GM21528 (cell line): ENCODE measurements at regions not wholly inside any gene's neighbourhood (a gene's known extent, or its start where the extent isn't known, plus 50 kb on each side); places are given as distances from the start of the nearest gene placed in this dataset.
A peak's percentile ranks its signal among the peaks of the same experiment; 100 is the strongest.

Experiments used
- ATAC-seq: cut with Tn5 transposase; IDR thresholded peaks from one replicate; pipeline ENCODE4 v1.9.1; 2021; ENCODE audit warnings: mild to moderate bottlenecking, moderate library complexity; ENCODE audit not compliant: unreplicated experiment, low FRiP score

- no peak for ATAC-seq
Observed at GRCh38 chr5:14019768-14020290, 75.3 kb upstream of the DNAH5 start.

DNA sequence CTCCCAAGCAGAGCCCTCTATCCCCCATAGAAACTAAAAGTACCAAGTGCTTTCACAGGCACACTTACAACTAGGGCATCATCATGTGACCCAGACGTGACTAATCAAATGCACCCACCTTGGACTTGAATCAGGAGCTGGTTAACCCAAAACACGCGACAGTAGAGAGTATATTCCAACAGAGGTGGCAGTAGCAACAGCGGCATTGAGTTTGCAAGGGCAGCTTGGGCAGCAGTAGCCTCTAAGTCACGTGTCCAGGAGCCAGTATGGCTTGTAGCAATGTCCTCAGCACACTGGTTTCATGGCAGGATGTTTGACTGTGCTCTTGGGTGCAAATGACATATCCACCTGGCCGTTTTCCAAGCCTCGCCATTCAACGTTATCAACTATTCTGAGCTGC lies 73.4 kb upstream of the DNAH5 start:
- no peak for ATAC-seq

- ATAC-seq: no peak
Observed at GRCh38 chr5:14016549-14016948, 72.1 kb upstream of the DNAH5 start.

- peak; percentile 96 for ATAC-seq
Observed at GRCh38 chr5:14011089-14012020, 66.9 kb upstream of the DNAH5 start.

- no peak for ATAC-seq
Observed at GRCh38 chr5:14009575-14009974, 65.1 kb upstream of the DNAH5 start.

- no peak for ATAC-seq
Observed at GRCh38 chr5:14008819-14009311, 64.4 kb upstream of the DNAH5 start.

- no peak for ATAC-seq
Observed at GRCh38 chr5:14006823-14007520, 62.5 kb upstream of the DNAH5 start.

DNA sequence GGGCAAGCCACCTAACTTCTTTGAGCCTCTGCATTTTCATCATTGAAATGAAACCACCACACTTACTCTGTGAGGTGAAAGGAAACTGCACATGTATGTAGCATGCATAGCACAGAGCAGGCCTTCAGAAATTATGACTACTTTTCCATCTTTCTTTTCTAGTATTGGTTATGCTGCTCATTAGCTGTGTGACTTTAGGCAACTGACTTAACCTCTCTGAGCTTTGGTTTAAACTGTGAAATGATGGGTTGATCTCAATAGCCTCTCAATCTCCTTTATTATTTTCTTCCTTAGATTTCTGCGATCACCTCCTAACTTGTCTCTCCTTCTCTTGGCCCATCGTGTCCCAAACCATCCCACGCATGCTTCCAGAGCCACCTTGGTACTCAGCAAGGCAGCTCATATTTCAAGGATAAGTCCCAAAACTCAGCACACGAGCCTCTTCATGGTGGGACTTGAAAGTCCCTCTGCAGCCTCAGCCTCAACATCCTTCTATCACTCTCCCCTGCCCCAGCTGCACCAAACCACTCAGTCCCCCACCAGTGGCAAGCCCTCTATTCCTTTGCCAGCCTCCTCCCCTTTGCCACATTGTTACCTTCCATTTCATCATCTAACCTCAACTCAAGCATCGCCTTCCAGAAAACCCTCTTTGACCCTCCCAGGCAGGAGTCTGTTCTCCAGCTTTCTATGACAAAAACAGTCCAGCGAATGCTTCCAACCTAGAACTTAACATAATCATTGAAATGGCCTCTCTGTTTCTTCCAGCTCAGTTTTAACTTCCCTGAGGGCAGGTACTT lies 60.3 kb upstream of the DNAH5 start:
- ATAC-seq: no peak

GRCh38 chr5:14003936-14004335 lies 59.4 kb upstream of the DNAH5 start:
- no peak for ATAC-seq

GRCh38 chr5:14003513-14003912 lies 59.0 kb upstream of the DNAH5 start:
- ATAC-seq: no peak

GRCh38 chr5:13998254-13998653 lies 53.8 kb upstream of the DNAH5 start:
- no peak for ATAC-seq

- ATAC-seq: no peak
Observed at GRCh38 chr5:13997514-13997913, 53.0 kb upstream of the DNAH5 start.

GRCh38 chr5:13994621-13995253 lies 50.2 kb upstream of the DNAH5 start:
- no peak for ATAC-seq
